GM19025 (cell line): ENCODE measurements at regions not wholly inside any gene's neighbourhood (a gene's known extent, or its start where the extent isn't known, plus 50 kb on each side); places are given as distances from the start of the nearest gene placed in this dataset.
"Not testable (repeated sequence)": the region's sequence is repeated elsewhere in the genome, so short reads cannot be mapped to it uniquely, and the experiment has no call there.

ENCODE experiments used
- ATAC-seq: cut with Tn5 transposase; IDR thresholded peaks from one replicate; pipeline ENCODE4 v1.9.1; 2021; ENCODE audit warnings: mild to moderate bottlenecking, low read depth, moderate library complexity; ENCODE audit not compliant: unreplicated experiment

GRCh38 chr6:6964675-6965074 is 143.1 kb upstream of the RREB1 start:
- ATAC-seq, result no peak

GRCh38 chr6:6966127-6966526 is 141.6 kb upstream of the RREB1 start:
- ATAC-seq, result no peak

GRCh38 chr6:6966569-6966968 is 141.2 kb upstream of the RREB1 start:
- ATAC-seq, result no peak

- no peak for ATAC-seq
These were observed 139.4 kb upstream of the RREB1 start for GRCh38 chr6:6968357-6968730.

GRCh38 chr6:6968731-6969552 is 138.8 kb upstream of the RREB1 start:
- ATAC-seq, result no peak

GRCh38 chr6:6969761-6970223 is 138.0 kb upstream of the RREB1 start:
- no peak for ATAC-seq

- no peak for ATAC-seq
These were observed 136.9 kb upstream of the RREB1 start for GRCh38 chr6:6970851-6971250.

- ATAC-seq, result no peak
These were observed 136.4 kb upstream of the RREB1 start for GRCh38 chr6:6971369-6971768.

GRCh38 chr6:6972456-6972855 is 135.3 kb upstream of the RREB1 start:
- ATAC-seq, result no peak

- no peak for ATAC-seq
These were observed 134.0 kb upstream of the RREB1 start for GRCh38 chr6:6973721-6974120.

- no peak for ATAC-seq
These were observed 132.2 kb upstream of the RREB1 start for GRCh38 chr6:6975459-6976111.

GRCh38 chr6:6976193-6976592 is 131.6 kb upstream of the RREB1 start:
- no peak for ATAC-seq

- no peak for ATAC-seq
These were observed 129.0 kb upstream of the RREB1 start for GRCh38 chr6:6978731-6979130.

- no peak for ATAC-seq
These were observed 126.7 kb upstream of the RREB1 start for GRCh38 chr6:6980999-6981597.

- ATAC-seq, result no peak
These were observed 126.0 kb upstream of the RREB1 start for GRCh38 chr6:6981681-6982322.

GRCh38 chr6:6982663-6983062 is 125.1 kb upstream of the RREB1 start:
- no peak for ATAC-seq

GRCh38 chr6:6984585-6985366 is 123.0 kb upstream of the RREB1 start:
- no peak for ATAC-seq

GRCh38 chr6:6986344-6986743 is 121.4 kb upstream of the RREB1 start:
- no peak for ATAC-seq

- ATAC-seq, result no peak
These were observed 120.0 kb upstream of the RREB1 start for GRCh38 chr6:6987749-6988148.

GRCh38 chr6:6990059-6990458 is 117.7 kb upstream of the RREB1 start:
- ATAC-seq, result not testable (repeated sequence)
